CD1c-positive myeloid dendritic cell (primary cell): ENCODE measurements at regions not wholly inside any gene's neighbourhood (a gene's known extent, or its start where the extent isn't known, plus 50 kb on each side); places are given as distances from the start of the nearest gene placed in this dataset.
"Not testable (repeated sequence)": the region's sequence is repeated elsewhere in the genome, so short reads cannot be mapped to it uniquely, and the experiment has no call there.

Experiments used
- DNase-seq: peaks from one replicate; pipeline ENCODE4 v3.0.0-alpha.2; 2016; ENCODE audit errors: extremely low spot score

DNA sequence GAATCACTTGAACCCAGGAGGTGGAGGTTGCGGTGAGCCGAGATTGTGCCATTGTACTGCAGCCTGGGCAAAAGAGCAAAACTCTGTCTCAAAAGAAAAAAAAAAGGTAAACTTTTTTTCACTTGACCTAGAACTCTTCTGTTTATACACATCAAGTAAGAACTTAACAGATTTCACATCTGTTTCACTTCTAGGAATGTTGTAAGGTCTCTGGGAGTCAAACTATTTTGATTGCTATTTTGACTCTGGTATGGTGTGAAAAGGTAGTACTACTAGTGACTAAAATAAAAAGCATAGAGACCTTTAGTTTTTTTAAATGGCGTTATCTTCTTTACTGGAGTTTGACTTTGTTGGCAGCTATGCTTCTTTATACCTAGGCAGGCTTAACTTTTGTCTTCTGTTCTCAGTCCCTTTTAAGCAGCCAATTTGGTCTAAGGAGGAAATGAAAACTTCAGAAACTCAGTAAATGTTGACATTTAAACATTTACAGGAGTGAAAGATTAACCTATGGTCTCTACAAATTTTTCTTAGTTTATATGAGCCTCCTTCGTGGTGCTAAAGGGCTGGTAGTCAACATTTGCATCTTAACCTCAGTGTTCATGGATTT, 84.7 kb downstream of the METTL2B start:
- not testable (repeated sequence) for DNase-seq

DNA sequence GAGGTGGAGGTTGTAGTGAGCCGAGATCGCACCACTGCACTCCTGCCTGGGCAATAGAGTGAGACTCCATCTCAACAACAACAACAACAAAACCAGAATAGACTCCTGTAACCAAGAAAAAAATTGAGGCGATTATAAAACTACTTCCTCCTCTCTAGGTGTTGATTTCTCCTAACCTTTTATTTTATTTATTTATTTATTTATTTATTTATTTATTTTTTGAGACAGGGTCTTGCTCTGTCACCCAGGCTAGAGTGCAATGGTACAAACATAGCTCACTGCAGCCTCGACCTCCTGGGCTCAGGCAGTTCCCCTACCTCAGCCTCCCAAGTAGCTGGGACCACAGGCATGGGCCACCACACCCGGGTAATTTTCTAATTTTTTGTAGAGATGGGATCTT, 86.2 kb downstream of the METTL2B start:
- not testable (repeated sequence) for DNase-seq

DNA sequence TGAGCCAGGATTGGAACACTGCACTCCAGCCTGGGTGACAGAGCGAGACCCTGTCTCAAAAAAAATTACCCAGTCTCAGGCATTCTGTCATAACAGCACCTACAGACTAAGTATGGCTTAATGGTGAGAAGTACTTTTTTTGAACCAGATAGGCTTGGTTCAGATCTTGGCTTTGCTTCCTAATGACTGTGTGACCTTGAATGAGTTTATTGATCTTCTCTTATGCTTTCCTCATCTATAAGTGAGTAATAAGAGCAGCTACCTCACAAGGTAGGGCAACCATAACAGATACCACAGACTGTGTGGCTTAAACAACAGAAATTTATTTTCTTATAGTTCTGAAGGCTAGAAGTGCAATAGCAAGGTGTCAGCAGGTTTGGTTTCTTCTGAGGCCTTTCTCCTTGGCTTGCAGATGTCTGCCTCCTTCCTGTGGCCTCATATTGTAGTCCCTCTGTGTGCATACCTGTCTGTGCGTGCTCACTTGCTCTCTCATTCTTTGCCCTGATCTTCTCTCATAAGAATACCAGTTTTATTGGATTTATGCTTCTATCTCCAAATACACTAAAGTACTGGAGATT, 87.7 kb downstream of the METTL2B start:
- DNase-seq = not testable (repeated sequence)

DNA sequence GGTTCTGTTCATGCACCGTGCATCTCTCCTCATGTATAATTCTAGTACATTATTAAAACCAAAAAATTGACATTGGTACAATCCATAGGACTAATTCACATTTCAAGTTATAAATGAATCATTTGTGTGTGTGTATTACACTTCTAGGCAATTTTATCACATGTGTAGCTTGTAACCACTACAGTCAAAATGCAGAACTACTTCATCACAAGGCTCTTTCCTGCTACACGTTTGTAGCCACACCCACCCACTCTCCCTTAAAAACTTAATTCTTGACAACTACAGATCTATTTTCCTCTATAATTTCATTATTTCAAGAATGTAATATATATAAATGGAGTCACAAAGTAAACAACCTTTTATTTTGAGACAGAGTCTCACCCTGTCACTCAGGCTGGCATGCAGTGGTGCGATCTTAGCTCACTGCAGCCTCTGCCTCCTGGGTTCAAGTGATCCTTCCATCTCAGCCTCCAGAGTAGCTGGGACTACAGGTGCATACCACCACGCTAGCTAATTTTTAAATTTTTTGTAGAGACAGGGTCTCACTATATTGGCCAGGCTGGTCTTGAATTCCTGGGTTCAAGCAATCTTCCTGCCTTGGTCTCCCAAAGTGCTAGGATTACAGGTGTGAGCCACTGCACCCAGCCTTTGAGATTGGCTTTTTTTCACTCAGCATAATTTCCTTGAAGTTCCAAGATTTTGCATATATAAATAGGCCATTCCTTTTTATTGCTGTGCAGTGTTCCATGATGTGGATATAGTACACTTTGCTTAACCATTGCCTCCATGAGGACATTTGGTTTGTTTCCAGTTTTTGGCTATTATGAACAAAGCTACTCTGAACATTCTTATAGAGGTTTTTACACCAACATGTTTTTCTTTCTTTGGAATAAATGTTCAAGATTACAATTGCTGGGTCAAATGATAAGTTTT, 88.7 kb downstream of the METTL2B start:
- peak; percentile 49 for DNase-seq

DNA sequence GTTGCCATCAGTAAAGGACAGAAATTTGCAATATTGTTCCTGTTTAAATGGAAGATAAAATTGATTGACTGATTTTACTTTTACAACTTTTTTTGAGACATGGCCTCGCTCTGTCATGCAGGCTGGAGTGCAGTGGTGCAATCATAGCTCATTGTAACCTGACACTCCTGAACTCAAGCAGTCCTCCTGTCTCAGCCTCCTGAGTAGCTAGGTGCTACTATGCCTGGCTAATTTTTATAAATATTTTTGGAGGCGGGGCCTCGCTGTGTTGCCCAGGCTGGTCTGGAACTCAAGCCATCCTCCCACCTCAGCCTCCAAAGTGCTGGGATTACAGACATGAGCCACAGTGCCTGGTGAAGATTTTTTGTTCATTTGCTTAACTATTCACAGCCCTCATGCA, 96.8 kb upstream of the GARIN1A start:
- DNase-seq = not testable (repeated sequence)

DNA sequence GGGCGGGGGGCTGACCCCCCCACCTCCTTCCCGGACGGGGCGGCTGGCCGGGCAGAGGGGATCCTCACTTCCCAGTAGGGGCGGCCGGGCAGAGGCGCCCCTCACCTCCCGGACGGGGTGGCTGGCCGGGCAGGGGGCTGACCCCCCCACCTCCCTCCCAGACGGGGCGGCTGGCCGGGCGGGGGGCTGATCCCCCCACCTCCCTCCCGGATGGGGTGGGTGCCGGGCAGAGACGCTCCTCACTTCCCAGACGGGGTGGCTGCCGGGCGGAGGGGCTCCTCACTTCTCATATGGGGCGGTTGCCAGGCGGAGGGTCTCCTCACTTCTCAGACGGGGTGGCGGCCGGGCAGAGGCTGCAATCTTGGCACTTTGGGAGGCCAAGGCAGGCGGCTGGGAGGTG, 95.1 kb upstream of the GARIN1A start:
- not testable (repeated sequence) for DNase-seq

DNA sequence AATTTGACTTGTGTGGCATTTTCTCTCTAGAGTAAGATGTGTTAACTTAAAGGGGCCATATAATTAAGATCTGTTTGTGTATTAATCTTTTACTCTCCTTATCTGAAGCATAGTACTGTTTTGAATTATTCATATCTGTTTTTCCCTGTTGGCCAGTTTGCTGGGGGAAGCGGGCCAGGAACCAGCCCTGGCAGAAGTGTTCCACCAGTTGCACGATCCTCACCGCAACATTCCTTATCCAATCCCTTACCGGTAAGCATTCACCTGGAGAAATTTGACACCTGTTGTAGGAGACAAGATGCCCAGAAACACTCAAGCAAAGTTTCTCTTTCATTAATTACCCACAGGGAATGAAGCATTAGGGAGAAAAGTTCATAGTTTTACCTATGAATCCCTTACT, 92.2 kb upstream of the GARIN1A start:
- DNase-seq = not testable (repeated sequence)

DNA sequence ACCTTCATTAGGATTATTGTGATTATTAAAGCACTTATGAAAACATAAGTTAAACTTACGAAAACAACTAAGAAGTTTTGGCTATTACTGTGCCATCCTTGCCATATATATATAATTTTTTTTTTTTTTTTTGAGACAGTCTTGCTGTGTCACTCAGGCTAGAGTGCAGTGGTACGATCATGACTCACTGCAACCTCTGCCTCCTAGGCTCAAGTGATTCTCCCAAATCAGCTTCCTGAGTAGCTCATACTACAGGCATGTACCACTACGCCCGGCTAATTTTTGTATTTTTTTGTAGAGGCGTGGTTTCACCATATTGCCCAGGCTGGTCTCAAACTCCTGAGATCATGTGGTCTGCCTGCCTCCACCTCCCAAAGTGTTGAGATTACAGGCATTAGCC, 91.0 kb upstream of the GARIN1A start:
- DNase-seq = not testable (repeated sequence)

DNA sequence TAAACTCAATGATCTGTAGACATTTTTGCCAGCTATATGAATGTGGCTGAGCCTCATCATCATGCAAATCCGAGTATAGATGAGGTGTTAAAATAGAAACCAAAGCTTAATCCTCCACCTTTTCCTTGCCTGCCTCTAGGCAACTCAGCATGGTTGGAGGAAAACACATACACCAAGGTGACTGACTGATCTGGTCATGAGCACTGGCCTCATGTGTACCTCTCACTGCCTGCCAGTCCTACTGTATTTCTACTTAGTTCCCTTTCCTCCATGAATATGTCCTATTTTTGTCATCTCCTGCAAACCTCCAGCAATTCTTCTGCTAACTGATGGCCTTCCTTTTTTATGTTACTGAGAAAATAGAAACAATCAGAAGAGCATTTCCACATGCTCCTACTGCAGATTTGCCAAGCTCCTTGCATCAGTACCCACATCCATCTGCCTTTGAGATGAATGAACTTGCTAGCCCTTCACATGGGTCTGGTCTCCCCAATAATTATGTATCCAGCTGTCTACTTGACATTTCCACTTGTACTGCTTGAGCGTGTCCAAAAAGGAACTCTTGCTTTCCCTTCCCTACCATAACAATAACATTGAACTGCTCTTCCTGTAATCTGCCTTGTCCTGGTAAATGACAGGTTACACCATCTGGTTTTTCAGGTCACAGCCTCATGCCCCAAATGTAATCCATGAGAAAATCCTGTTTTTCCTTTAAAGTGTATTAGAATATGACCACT, 90.1 kb upstream of the GARIN1A start:
- not testable (repeated sequence) for DNase-seq

DNA sequence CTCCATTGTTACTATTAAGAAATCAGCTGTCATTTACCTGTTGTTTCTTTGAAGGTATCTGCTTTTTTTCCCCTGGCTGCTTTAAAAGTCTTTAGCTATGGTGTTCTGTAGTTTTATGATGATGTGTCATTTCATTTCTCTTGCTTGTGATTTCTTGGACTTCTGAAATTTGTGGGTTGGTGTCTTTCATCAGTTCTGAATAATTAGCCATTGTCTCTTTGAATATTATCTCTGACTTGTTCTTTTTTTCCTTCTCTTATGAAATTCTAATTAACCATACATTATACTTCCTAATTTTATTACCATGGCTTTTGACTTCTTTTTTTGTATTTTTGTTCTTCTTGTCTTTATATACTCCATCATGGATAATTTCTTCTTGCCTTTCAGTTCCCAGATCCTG, 85.4 kb upstream of the GARIN1A start:
- DNase-seq = not testable (repeated sequence)

DNA sequence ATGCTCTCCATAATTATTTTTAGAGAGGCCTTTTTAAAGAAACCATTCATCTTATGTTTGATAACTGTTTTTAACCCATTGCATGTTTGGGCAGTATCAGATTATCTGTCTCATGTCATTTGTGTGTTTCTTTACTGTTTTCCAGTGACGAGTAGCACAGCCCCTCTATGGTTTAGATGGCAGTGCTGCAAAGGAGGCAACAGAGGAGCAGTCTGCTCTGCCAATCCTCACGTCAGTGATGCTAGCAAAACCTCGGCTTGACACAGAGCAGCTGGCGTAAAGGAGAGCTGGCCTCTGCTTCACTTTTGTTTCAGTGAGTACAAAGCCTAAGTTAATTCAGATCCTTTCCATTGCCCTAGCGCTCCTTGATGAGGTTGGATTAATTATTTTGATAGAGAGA, 80.4 kb upstream of the GARIN1A start:
- no peak for DNase-seq

DNA sequence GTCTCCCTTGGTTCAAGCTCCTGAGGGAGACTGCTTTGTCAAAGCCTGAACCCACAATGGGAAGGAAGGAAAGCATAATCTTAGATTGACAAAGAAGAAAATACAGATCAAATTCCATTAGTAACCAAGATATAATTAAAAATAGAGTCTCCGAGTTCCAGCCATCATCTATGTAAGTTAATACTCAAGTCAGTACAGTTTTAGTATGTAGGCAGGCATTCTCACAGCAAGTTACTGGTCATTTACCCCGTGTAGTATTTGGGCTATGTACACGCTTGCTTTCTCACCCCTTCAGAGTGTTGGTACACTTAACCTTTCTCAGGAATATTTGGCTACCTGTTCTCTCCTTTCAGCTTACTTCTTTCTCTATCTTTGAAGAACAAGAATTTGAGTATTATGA, 79.9 kb upstream of the GARIN1A start:
- DNase-seq = not testable (repeated sequence)

DNA sequence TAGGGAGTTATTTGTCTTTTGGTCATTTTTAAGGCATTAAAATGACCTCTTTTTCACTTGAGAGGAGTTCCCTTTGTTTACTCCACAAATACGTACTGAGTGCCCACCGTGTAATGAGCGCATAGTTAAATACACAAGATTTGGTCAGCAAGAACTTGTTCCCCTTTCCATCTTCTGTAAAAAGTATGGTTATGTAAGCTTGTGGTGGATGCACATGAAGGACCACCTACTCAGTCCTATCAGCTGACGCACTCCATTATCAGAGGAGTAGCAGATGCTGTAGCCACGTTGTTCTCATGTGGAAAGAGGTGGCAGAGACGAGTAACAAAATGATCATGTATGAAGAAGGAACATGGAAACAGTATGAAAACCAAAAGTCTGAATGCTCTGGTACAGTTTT, 78.0 kb upstream of the GARIN1A start:
- DNase-seq = peak; percentile 56

DNA sequence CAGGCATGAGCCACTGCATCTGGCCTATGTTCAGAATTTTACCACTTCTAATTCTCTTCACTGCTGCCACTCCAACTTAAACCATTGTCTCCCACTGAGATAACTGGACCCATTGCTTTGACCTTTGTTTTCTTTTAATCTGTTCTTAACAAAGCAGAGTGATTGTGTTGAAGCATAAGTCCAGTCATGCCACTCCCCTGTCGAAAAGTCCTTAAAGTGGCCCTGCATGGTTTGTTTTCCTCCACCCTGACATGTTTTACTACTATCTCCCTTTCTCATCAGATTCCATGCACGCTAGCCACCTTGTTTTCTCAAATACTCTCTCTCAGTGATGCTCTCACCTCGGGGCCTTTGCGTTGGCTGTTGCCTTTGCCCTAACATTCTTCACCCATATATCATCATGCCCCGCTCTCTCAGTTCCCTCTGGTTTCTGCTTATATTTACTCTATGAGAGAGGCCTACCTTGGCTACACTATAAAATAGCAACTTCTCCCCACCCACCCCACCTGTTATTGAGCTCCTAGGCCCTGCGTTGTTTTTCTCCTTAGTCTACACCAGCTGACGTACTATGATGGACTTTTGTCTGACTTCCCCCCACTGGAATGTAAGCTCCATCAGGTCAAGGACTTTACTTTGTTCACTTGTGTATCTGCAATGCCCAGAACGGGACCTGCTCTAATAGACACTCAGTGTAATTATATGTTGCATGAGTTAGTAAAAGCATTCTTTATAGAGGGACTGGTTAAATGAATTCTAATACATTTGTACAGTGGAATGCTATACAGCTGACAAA, 75.6 kb upstream of the GARIN1A start:
- DNase-seq = not testable (repeated sequence)

DNA sequence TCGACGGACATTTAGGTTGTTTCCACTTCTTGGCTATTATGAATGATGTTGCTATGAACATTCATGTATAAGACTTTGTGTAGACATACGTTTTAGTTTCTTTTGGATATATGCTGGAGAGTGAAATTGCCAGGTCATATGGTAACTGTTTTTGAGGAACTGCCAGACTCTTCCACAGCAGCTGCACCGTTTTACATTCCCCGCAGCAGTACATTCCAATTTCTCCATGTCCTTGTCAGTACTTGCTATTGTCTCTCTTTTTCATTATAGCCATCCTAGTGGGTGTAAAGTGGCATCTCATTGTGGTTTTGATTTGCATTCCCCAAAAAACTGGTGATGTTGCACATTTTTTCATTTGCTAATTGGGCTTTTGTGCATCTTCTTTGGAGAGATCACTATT, 73.1 kb upstream of the GARIN1A start:
- DNase-seq = not testable (repeated sequence)

DNA sequence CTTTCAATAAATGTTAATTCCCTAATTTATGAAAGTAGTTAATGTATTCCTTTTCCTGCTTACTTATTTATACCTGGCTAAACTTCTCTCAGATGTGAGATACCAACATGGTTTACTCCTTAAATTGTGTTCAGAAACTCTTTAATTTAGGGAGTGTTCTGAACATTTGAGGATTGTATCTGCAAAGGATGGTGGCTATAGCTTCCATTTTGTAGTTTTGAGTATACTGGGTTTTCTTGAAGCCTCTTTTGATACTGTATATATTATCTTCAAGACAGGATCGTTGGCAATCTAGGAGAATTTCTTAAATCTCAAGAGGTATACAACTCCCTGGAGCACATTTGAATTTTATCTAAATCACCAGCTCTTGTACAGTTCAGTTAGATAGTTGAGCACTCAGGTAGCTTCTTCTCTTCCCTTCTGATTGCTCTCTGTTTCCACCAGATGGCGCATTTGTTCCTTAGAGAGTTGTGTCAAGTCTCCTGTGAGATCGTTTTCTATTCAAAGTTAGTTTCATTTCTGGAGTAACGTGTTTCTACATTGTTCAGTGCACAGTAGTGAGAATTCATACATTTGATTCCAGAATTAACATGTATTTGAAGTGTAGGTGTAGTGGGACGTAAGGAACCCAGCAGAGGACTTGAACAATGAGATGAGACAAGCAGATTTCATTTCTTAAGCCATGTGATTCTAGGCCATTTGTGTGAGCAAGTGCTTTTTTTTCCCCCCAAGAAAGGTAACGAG, 63.2 kb upstream of the GARIN1A start:
- peak; percentile 43 for DNase-seq

DNA sequence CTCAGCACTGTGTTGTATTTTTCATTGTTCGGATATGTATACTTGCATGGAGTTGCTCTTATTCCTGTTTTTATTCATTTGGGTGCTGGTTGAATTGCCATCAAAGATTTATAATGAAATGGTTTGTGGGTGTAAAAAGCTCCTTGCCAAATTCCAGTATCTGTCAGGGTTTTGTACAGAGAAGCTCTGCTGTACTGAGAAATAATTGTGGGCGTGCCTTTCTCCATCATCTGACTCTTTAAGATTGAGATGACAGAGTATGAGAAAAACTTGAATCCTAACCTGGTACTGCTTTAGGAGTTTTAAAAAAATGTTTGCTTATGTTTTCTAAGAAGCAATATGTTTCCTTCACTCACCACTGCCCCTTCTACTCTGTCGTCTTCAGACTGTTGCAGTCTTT, 58.7 kb upstream of the GARIN1A start:
- not testable (repeated sequence) for DNase-seq

DNA sequence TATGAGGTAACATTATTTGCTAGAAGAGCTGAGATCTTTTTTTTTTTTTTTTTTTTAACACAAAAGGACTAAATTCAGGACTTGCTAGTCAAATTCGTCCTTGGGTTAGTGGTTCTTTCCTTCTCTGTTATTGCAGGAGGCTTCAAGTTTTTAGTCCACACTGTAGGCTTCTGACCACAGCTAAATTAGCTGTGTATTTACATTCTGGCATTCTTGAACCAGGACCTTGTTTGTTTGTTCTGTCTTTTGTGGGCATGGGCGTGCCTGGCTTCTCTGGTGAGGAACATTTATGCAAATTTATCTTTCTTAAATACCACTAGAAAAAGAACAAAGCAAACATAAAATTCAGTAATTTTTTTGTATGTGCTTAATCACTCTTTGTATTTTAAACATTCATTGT, 57.3 kb upstream of the GARIN1A start:
- DNase-seq = not testable (repeated sequence)

DNA sequence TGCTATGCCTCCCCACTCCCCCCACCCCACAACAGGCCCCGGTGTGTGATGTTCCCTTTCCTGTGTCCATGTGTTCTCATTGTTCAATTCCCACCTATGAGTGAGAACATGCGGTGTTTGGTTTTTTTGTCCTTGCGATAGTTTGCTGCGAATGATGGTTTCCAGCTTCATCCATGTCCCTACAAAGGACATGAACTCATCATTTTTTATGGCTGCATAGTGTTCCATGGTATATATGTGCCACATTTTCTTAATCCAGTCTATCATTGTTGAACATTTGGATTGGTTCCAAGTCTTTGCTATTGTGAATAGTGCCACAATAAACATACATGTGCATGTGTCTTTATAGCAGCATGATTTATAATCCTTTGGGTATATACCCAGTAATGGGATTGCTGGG, 55.3 kb upstream of the GARIN1A start:
- DNase-seq = not testable (repeated sequence)
